CD4-positive, alpha-beta memory T cell (primary cell): ENCODE measurements at regions not wholly inside any gene's neighbourhood (a gene's known extent, or its start where the extent isn't known, plus 50 kb on each side); places are given as distances from the start of the nearest gene placed in this dataset.
"Not testable (repeated sequence)": the region's sequence is repeated elsewhere in the genome, so short reads cannot be mapped to it uniquely, and the experiment has no call there.

Experiments
- CTCF ChIA-PET: fragments of 350-600 bp; sonication (Branson Sonifier 250); formaldehyde crosslinking; loops from one replicate; lab custom pipeline; 2021; ENCODE audit warnings: inconsistent platforms; ENCODE audit not compliant: partially characterized antibody; lab: Charles Lee
- POLR2A ChIA-PET: fragments of 350-600 bp; sonication (Branson Sonifier 250); formaldehyde crosslinking; loops from one replicate; lab custom pipeline; 2021; ENCODE audit not compliant: partially characterized antibody; lab: Charles Lee
- DNase-seq, 5 donors: peaks; one replicate each; pipeline versions ENCODE4 v3.0.0 to v3.0.0-alpha.2; 2020 to 2022; ENCODE audit warnings: mixed read lengths in 1 of 5
- H3K27ac ChIP-seq: one replicate; pipeline ENCODE4 v1.7.0; 2013; ENCODE audit warnings: low read depth, low read length
- H3K27me3 ChIP-seq: 2 replicates; pipeline ENCODE4 v1.7.0; 2013; ENCODE audit warnings: mild to moderate bottlenecking, low read length, moderate library complexity; ENCODE audit not compliant: insufficient read depth
- H3K36me3 ChIP-seq: 2 replicates; pipeline ENCODE4 v1.7.0; 2013; ENCODE audit warnings: mild to moderate bottlenecking, low read length, moderate library complexity; ENCODE audit not compliant: insufficient read depth
- H3K4me1 ChIP-seq: 2 replicates; pipeline ENCODE4 v1.7.0; 2013; ENCODE audit warnings: mild to moderate bottlenecking, low read length, moderate library complexity; ENCODE audit not compliant: insufficient read depth
- H3K4me3 ChIP-seq, 2 donors: one replicate each; pipeline ENCODE4 v1.7.0; 2013; ENCODE audit warnings: low read length in 2 of 2, mild to moderate bottlenecking in 1 of 2
- H3K9me3 ChIP-seq, 2 donors: one replicate each; pipeline ENCODE4 v1.7.0; 2013; ENCODE audit warnings: low read length in 2 of 2, control low read depth in 1 of 2; ENCODE audit not compliant: control insufficient read depth in 1 of 2
- H3K27ac Mint-ChIP-seq, 7 donors: one replicate each; pipeline ENCODE4 v1.8.0; 2020 to 2021; ENCODE audit warnings: mixed read lengths in 7 of 7, mild to moderate bottlenecking in 6 of 7, inconsistent platforms in 3 of 7, moderate library complexity in 3 of 7
- H3K27me3 Mint-ChIP-seq, 2 donors: one replicate each; pipeline ENCODE4 v1.8.0; 2020 to 2021; ENCODE audit warnings: mixed read lengths in 2 of 2
- H3K36me3 Mint-ChIP-seq, 2 donors: one replicate each; pipeline ENCODE4 v1.8.0; 2020 to 2021; ENCODE audit warnings: mixed read lengths in 2 of 2, inconsistent platforms in 1 of 2, mild to moderate bottlenecking in 1 of 2
- H3K4me1 Mint-ChIP-seq, 4 donors: one replicate each; pipeline ENCODE4 v1.8.0; 2020 to 2021; ENCODE audit warnings: mixed read lengths in 4 of 4, mild to moderate bottlenecking in 1 of 4
- H3K4me3 Mint-ChIP-seq, 8 donors: one replicate each; pipeline ENCODE4 v1.8.0; 2020 to 2021; ENCODE audit warnings: mixed read lengths in 8 of 8, mild to moderate bottlenecking in 7 of 8, moderate library complexity in 6 of 8, inconsistent platforms in 3 of 8
- H3K9me3 Mint-ChIP-seq, 8 donors: one replicate each; pipeline ENCODE4 v1.8.0; 2020 to 2021; ENCODE audit warnings: mixed read lengths in 8 of 8, mild to moderate bottlenecking in 5 of 8, inconsistent platforms in 3 of 8, moderate library complexity in 1 of 8
- intact Hi-C: fragments of 100-400 bp; cut with micrococcal nuclease; formaldehyde crosslinking; loops from one replicate; pipeline ENCODE4 v1.15.1; 2023

DNA sequence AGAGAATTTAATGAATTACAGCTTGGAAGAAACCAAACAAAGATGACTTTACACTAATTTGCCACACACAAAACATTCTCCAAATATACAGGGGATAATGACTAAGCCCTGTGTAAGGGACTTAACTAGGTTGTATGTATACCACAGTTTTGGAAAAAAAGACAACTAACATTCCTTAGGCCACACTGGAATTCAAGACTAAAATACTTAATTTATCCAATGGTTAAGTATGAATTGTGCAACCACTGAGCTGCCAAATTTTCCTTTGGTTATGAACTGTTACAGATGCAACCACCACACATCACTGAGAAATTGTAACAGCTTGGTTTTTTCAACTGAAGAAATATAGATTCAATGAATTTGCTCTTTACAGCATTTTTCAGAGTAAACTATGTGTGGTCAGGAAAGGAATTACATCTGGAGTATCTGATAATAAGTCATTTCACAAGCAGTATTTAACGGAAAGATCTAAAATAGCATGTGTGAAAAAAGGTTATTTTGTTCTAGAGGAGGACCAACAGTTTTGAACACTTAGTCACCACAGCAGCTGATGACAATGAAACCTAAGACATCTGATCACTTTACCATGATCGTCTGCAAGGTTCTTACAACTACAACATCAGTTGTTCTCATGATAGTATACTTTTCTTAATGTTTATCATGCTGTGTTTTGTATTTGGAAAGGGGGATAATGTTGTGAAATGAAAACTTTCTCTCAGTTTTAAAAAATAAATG is 318.8 kb downstream of the BCKDHB start:
- Mint-ChIP-seq H3K27ac (no peak overlapping the region), H3K36me3 (peaks cover 22 to 41% of the 10 kb centered on the region in 2 donors), H3K4me1 (no peaks in the 10 kb centered on the region), H3K27me3 (no peaks in the 10 kb centered on the region), H3K9me3 (peaks cover 3 to 82% (median 58%) of the 10 kb centered on the region in 8 donors), H3K4me3 (no peak overlapping the region)
- ChIA-PET CTCF (no interaction called here), POLR2A (no interaction called here)
- Histone ChIP-seq H3K4me3 (no peak overlapping the region), H3K27me3 (no peaks in the 10 kb centered on the region), H3K36me3 (no peaks in the 10 kb centered on the region), H3K27ac (no peak overlapping the region), H3K4me1 (no peaks in the 10 kb centered on the region), H3K9me3 (peaks cover 0 to 3% of the 10 kb centered on the region in 2 donors)
- DNase-seq, result no peak
- intact Hi-C loops, result no loop called here

DNA sequence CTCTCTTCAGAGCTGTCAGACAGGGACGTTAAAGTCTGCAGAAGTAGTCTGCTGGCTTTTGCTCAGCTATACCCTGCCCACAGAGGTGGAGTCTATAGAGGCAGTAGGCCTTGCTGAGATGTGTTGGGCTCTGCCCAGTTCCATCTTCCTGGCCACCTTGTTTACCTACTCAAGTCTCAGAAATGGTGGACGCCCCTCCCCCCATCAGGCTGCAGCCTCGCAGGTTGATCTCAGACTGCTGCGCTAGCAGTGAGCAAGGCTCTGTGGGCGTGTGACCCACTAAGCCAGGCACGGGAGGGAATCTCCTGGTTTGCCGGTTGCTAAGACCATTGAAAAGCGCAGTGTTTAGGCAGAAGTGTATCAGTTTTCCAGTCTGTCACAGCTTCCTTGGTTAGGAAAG is 305.0 kb downstream of the BCKDHB start:
- intact Hi-C loops, result no loop called here
- ChIA-PET CTCF (no interaction called here), POLR2A (no interaction called here)
- Mint-ChIP-seq H3K9me3 (peaks cover 11 to 60% (median 42%) of the 10 kb centered on the region in 8 donors), H3K4me1 (no peaks in the 10 kb centered on the region), H3K27me3 (no peaks in the 10 kb centered on the region), H3K36me3 (peaks cover 7 to 10% of the 10 kb centered on the region in 2 donors), H3K27ac (no peak overlapping the region), H3K4me3 (no peak overlapping the region)
- DNase-seq, result no peak
- H3K4me1 ChIP-seq, result no peaks in the 10 kb centered on the region
- no peak overlapping the region for H3K4me3 ChIP-seq
- H3K27me3 ChIP-seq, result no peaks in the 10 kb centered on the region
- no peak overlapping the region for H3K27ac ChIP-seq
- H3K36me3 ChIP-seq, result no peaks in the 10 kb centered on the region
- no peaks in the 10 kb centered on the region for H3K9me3 ChIP-seq

DNA sequence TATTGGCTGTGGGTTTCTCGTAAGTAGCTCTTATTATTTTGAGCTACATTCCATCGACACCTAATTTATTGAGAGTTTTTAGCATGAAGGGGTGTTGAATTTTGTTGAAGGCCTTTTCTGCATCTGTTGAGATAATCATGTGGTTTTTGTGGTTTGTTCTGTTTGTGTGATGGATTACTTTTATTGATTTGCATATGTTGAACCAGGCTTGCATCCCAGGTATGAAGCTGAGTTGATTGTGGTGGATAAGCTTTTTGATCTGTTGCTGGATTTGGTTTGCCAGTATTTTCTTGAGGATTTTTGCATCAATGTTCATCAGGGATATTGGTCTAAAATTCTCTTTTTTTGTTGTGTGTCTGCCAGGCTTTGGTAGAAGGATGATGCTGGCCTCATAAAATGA is 301.5 kb downstream of the BCKDHB start:
- H3K27ac ChIP-seq, H3K27ac Mint-ChIP-seq, intact Hi-C loops, DNase-seq, POLR2A ChIA-PET, H3K4me1 ChIP-seq, CTCF ChIA-PET, H3K4me1 Mint-ChIP-seq, H3K27me3 Mint-ChIP-seq, H3K4me3 Mint-ChIP-seq, H3K27me3 ChIP-seq, H3K36me3 Mint-ChIP-seq, H3K4me3 ChIP-seq, H3K36me3 ChIP-seq, H3K9me3 ChIP-seq: not testable (repeated sequence)
- H3K9me3 Mint-ChIP-seq, result peaks cover 8 to 49% (median 28%) of the 10 kb centered on the region in 8 donors

DNA sequence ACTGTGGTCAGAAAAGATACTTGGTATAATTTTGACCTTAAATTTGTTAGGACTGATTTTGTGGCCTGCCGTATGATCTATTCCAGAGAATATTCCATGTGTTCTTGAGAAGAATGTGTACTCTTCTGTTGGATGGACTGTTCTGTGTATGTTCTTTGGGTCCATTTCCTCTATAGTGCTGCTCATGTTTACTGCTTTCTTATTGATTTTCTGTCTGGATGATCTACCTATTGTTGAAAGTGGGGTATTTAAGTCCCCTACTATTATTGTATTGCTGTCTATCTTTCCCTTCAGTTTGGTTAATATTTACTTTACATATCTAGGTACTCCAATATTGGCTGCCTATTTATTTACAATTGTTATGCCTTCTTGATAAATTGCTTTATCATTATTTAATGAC is 298.4 kb downstream of the BCKDHB start:
- no peaks in the 10 kb centered on the region for H3K27me3 ChIP-seq
- peaks cover 4 to 42% (median 25%) of the 10 kb centered on the region in 8 donors for H3K9me3 Mint-ChIP-seq
- no peaks in the 10 kb centered on the region for H3K4me1 ChIP-seq
- no peak overlapping the region for H3K4me3 Mint-ChIP-seq
- no peak overlapping the region for H3K27ac ChIP-seq
- CTCF ChIA-PET, result no interaction called here
- H3K36me3 ChIP-seq, result no peaks in the 10 kb centered on the region
- no peak for DNase-seq
- peaks cover 5 to 6% of the 10 kb centered on the region in 2 donors for H3K36me3 Mint-ChIP-seq
- POLR2A ChIA-PET, result no interaction called here
- intact Hi-C loops, result no loop called here
- H3K4me3 ChIP-seq, result no peak overlapping the region
- H3K27ac Mint-ChIP-seq, result no peak overlapping the region
- no peaks in the 10 kb centered on the region for H3K4me1 Mint-ChIP-seq
- no peaks in the 10 kb centered on the region for H3K27me3 Mint-ChIP-seq
- no peaks in the 10 kb centered on the region for H3K9me3 ChIP-seq

DNA sequence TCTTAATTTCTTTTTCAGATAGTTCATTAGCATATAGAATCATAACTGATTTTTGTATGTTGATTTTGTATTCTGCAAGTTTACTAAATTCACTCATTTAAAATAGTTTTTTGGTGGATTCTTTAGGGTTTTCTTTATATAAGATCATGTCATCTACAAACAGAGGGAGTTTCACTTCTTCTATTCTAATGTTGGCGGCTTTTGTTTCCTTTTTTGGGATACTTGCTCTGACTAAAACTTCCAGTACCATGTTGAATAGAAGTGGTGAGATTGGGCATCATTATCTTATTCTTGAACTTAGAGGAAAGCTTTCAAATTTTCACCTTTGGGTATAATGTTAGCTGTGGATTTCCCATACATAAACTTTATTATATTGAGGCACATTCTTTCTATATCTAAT is 296.9 kb downstream of the BCKDHB start:
- CTCF ChIA-PET, result no interaction called here
- Histone ChIP-seq H3K4me1 (no peaks in the 10 kb centered on the region), H3K36me3 (no peaks in the 10 kb centered on the region), H3K4me3 (no peak overlapping the region), H3K27me3 (no peaks in the 10 kb centered on the region), H3K27ac (no peak overlapping the region), H3K9me3 (no peaks in the 10 kb centered on the region)
- no peak overlapping the region for H3K4me3 Mint-ChIP-seq
- no peaks in the 10 kb centered on the region for H3K4me1 Mint-ChIP-seq
- no peak for DNase-seq
- no peak overlapping the region for H3K27ac Mint-ChIP-seq
- H3K36me3 Mint-ChIP-seq, result no peaks in the 10 kb centered on the region
- POLR2A ChIA-PET, result no interaction called here
- peaks cover 0 to 45% (median 25%) of the 10 kb centered on the region in 8 donors for H3K9me3 Mint-ChIP-seq
- H3K27me3 Mint-ChIP-seq, result no peaks in the 10 kb centered on the region
- intact Hi-C loops, result no loop called here

DNA sequence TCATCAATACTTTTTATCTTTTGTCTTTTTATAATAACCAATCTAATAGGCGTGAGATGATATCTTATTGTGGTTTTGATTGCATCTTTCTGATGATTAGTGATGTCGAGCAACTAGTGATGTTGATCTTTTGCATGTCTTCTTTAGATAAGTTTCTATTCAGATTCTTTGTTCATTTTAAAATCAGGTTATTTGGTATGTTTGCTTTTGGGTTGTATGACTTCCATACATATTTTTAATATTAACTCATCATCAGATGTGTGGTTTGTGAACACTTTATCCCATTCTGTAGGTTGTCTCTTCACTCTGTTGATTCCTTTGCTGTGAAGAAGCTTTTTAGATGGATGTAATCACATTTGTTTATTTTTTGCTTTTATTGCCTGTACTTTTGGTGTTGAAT is 295.8 kb downstream of the BCKDHB start:
- H3K27ac ChIP-seq, result no peak overlapping the region
- Mint-ChIP-seq H3K27me3 (no peaks in the 10 kb centered on the region), H3K9me3 (peaks cover 2 to 46% (median 25%) of the 10 kb centered on the region in 8 donors), H3K4me1 (no peaks in the 10 kb centered on the region), H3K4me3 (no peak overlapping the region), H3K36me3 (peaks cover 0 to 2% of the 10 kb centered on the region in 2 donors), H3K27ac (no peak overlapping the region)
- no peaks in the 10 kb centered on the region for H3K9me3 ChIP-seq
- H3K4me3 ChIP-seq, result no peak overlapping the region
- CTCF ChIA-PET, result no interaction called here
- H3K27me3 ChIP-seq, result no peaks in the 10 kb centered on the region
- POLR2A ChIA-PET, result no interaction called here
- no peak for DNase-seq
- H3K36me3 ChIP-seq, result no peaks in the 10 kb centered on the region
- no peaks in the 10 kb centered on the region for H3K4me1 ChIP-seq
- intact Hi-C loops, result no loop called here
